HepG2 (cell line): ENCODE measurements at regions not wholly inside any gene's neighbourhood (a gene's known extent, or its start where the extent isn't known, plus 50 kb on each side); places are given as distances from the start of the nearest gene placed in this dataset.

ENCODE experiments used
- ATAC-seq: fragments of 200-7000 bp; cut with Tn5 transposase; 3 replicates; pipeline ENCODE4 v1.9.1; 2020; ENCODE audit warnings: mild to moderate bottlenecking, moderate library complexity
- BruUV-seq: library from RNA; stranded (reverse); fragments of 400-500 nt; replicated peaks from 2 replicates; lab custom pipeline; 2021; lab: Mats Ljungman, UMichigan
- CTCF ChIA-PET: fragments of 300-600 bp; formaldehyde crosslinking; extraction: SDS; loops from one replicate; lab custom pipeline; 2021; ENCODE audit warnings: low total read pairs, inconsistent platforms, low intra/inter-chr PET ratio; lab: Yijun Ruan, JAX
- POLR2A ChIA-PET: fragments of 350-600 bp; sonication (Branson Sonifier 250); formaldehyde crosslinking; loops from one replicate; lab custom pipeline; 2020; ENCODE audit warnings: antibody characterized with exemption, inconsistent platforms; lab: Yijun Ruan, JAX
- DNase-seq: peaks from one replicate; pipeline ENCODE4 v3.0.0-alpha.2; 2015; ENCODE audit warnings: low spot score
- FAIRE-seq: peaks from 3 replicates; lab custom pipeline; 2011; peaks lifted over from hg19 to GRCh38; lab: Jason Lieb, UNC
- H2AFZ ChIP-seq: one replicate; pipeline ENCODE4 v1.6.1; 2011; ENCODE audit warnings: low read length, inconsistent platforms
- H3K27ac ChIP-seq: fragments of 300-600 bp; 3 replicates; pipeline ENCODE4 v1.8.0; 2011; ENCODE audit warnings: mixed run types, mild to moderate bottlenecking, mixed read lengths, low read length, inconsistent platforms; ENCODE audit not compliant: insufficient read depth; ENCODE audit errors: extremely low read length
- H3K27me3 ChIP-seq, 2 experiments: fragments of 200-600 bp in 1 of 2; 2 replicates in 1 of 2; 3 replicates in 1 of 2; pipeline versions ENCODE4 v1.6.0 to v1.8.0; 2011; ENCODE audit warnings: low read length in 2 of 2, mild to moderate bottlenecking in 2 of 2, moderate library complexity in 2 of 2, inconsistent platforms in 1 of 2; ENCODE audit not compliant: insufficient read depth in 2 of 2, control insufficient read depth in 1 of 2
- H3K36me3 ChIP-seq, 2 experiments: fragments of 200-600 bp in 1 of 2; replicated peaks in 1 of 2; 2 replicates in 1 of 2; 3 replicates in 1 of 2; pipeline versions ENCODE4 v1.5.1 to v1.8.0; 2011; ENCODE audit warnings: low read length in 2 of 2, inconsistent platforms in 1 of 2; ENCODE audit not compliant: insufficient read depth in 2 of 2, control insufficient read depth in 1 of 2
- H3K4me1 ChIP-seq: 2 replicates; pipeline ENCODE4 v1.5.1; 2012; ENCODE audit warnings: low read length, inconsistent platforms; ENCODE audit not compliant: insufficient read depth
- H3K4me2 ChIP-seq: 2 replicates; pipeline ENCODE4 v1.6.0; 2011; ENCODE audit warnings: low read depth, low read length, inconsistent platforms
- H3K4me3 ChIP-seq, 3 experiments: fragments of 200-600 bp in 1 of 3; sonication (generic), shearing (Covaris generic) in 1 of 3; replicated peaks in 1 of 3; 2 replicates each; pipeline ENCODE4 v1.5.1; 2011 to 2016; ENCODE audit warnings: low read length in 3 of 3, inconsistent platforms in 2 of 3, low read depth in 2 of 3, mild to moderate bottlenecking in 2 of 3, control low read depth in 1 of 3, mixed read lengths in 1 of 3; ENCODE audit not compliant: insufficient read depth in 1 of 3
- H3K79me2 ChIP-seq: one replicate; pipeline ENCODE4 v1.6.1; 2011; ENCODE audit warnings: low read length, inconsistent platforms; ENCODE audit not compliant: insufficient read depth
- H3K9ac ChIP-seq: 2 replicates; pipeline ENCODE4 v1.6.0; 2011; ENCODE audit warnings: mild to moderate bottlenecking, low read depth, low read length, inconsistent platforms; ENCODE audit not compliant: insufficient read depth
- H3K9me3 ChIP-seq: 2 replicates; pipeline ENCODE4 v1.5.1; 2012; ENCODE audit warnings: mild to moderate bottlenecking, low read length
- H4K20me1 ChIP-seq: 2 replicates; pipeline ENCODE4 v1.6.0; 2011; ENCODE audit warnings: inconsistent platforms, mild to moderate bottlenecking, low read length, moderate library complexity; ENCODE audit not compliant: insufficient read depth
- ATAD3A ChIP-seq: sonication (generic); formaldehyde crosslinking; IDR thresholded peaks from 2 replicates; pipeline ENCODE4 v1.4.0; 2020; ENCODE audit warnings: missing genetic modification reagents
- CEBPB ChIP-seq: IDR thresholded peaks from 2 replicates; pipeline ENCODE4 v1.6.1; 2011; ENCODE audit warnings: low read depth, low read length, improper control_type of control experiment, borderline replicate concordance
- KAT7 ChIP-seq: IDR thresholded peaks from 2 replicates; pipeline ENCODE4 v1.6.1; 2018; ENCODE audit warnings: borderline replicate concordance, missing compliant biosample characterization
- NCOA1 ChIP-seq: sonication (generic); formaldehyde crosslinking; IDR thresholded peaks from 2 replicates; pipeline ENCODE4 v1.9.0; 2021; ENCODE audit warnings: missing genetic modification reagents
- RNF219 ChIP-seq: sonication (generic); formaldehyde crosslinking; IDR thresholded peaks from 2 replicates; pipeline ENCODE4 v1.5.0; 2020; ENCODE audit warnings: mild to moderate bottlenecking, missing genetic modification reagents
- SOX6 ChIP-seq, 2 experiments: fragments of 450-650 bp in 1 of 2; sonication (generic) in 1 of 2; formaldehyde crosslinking in 1 of 2; IDR thresholded peaks; 2 replicates each; pipeline versions ENCODE4 v1.4.0 to v1.6.1; 2017 to 2020; ENCODE audit warnings: antibody characterized with exemption in 1 of 2, mild to moderate bottlenecking in 1 of 2, missing genetic modification reagents in 1 of 2
- ZBTB14 ChIP-seq: sonication (generic); formaldehyde crosslinking; IDR thresholded peaks from 2 replicates; pipeline ENCODE4 v1.4.0; 2020; ENCODE audit warnings: missing genetic modification reagents
- ZFY ChIP-seq: sonication (generic); formaldehyde crosslinking; IDR thresholded peaks from 2 replicates; pipeline ENCODE4 v1.4.0; 2020; ENCODE audit warnings: missing genetic modification reagents
- ZNF224 ChIP-seq: sonication (generic); formaldehyde crosslinking; IDR thresholded peaks from 2 replicates; pipeline ENCODE4 v1.5.0; 2020; ENCODE audit warnings: mild to moderate bottlenecking, missing genetic modification reagents
- ZNF281 ChIP-seq: sonication (generic); formaldehyde crosslinking; IDR thresholded peaks from 2 replicates; pipeline ENCODE4 v1.4.0; 2020; ENCODE audit warnings: missing genetic modification reagents, borderline replicate concordance
- ZNF296 ChIP-seq: sonication (generic); formaldehyde crosslinking; conservative IDR thresholded peaks from 2 replicates; pipeline ENCODE4 v1.5.0; 2020; ENCODE audit warnings: mild to moderate bottlenecking, missing genetic modification reagents
- ZNF777 ChIP-seq: sonication (generic); formaldehyde crosslinking; IDR thresholded peaks from 2 replicates; pipeline ENCODE4 v1.4.0; 2020; ENCODE audit warnings: missing genetic modification reagents
- ZNF878 ChIP-seq: sonication (generic); formaldehyde crosslinking; IDR thresholded peaks from 2 replicates; pipeline ENCODE4 v1.8.1; 2023; ENCODE audit warnings: mild to moderate bottlenecking, missing genetic modification reagents, moderate library complexity
- WGBS: methylation state at CpG from one replicate; pipeline ENCODE4 v1.1.6; 2017; ENCODE audit warnings: low lambda C conversion rate; 5-methylcytosine and 5-hydroxymethylcytosine counted together
- in situ Hi-C: cut with HindIII; loops from 2 replicates; pipeline ENCODE4 v1.10.0; 2017; ENCODE audit warnings: low pct_unique_long_range_greater_than_20kb; ENCODE audit not compliant: extremely low pct_ligation_motif_present
- intact Hi-C: fragments of 100-400 bp; cut with micrococcal nuclease; formaldehyde crosslinking; loops from one replicate; pipeline ENCODE4 v1.10.0; 2022; ENCODE audit not compliant: unreplicated experiment

GRCh38 chr11:109192864-109193263 lies 229.1 kb upstream of the C11orf87 start (continued):
- no peak for TF ChIP-seq ZFY (CRISPR knock-in tag)
- no peak for TF ChIP-seq ZNF296 (CRISPR knock-in tag)
- no peak for TF ChIP-seq ZBTB14 (CRISPR knock-in tag)
- no peak for TF ChIP-seq ZNF777
- no peak for TF ChIP-seq ZNF224 (CRISPR knock-in tag)
- TF ChIP-seq ZNF878, result no peak
- TF ChIP-seq NCOA1 (CRISPR knock-in tag), result no peak
- no peak for TF ChIP-seq SOX6 (IDR thresholded peaks at IDR 0.05)
- no peak for TF ChIP-seq SOX6 (CRISPR knock-in tag; IDR thresholded peaks at IDR 0.05)
- no peak for TF ChIP-seq KAT7 (CRISPR knock-in tag)
- TF ChIP-seq ATAD3A (CRISPR knock-in tag), result no peak

GRCh38 chr11:109193880-109194279 lies 228.1 kb upstream of the C11orf87 start:
- ChIA-PET POLR2A (no interaction called here), CTCF (no interaction called here)
- in situ Hi-C loops, result no loop called here
- no peaks in the 10 kb centered on the region for H4K20me1 ChIP-seq
- no peaks in the 10 kb centered on the region for H3K27me3 ChIP-seq
- H3K27ac ChIP-seq, result no peak overlapping the region
- intact Hi-C loops, result no loop called here
- H3K9me3 ChIP-seq, result no peaks in the 10 kb centered on the region; the same call in none of the 2 replicates
- H2AFZ ChIP-seq, result no peak overlapping the region
- no peak overlapping the region for H3K4me3 ChIP-seq
- no peak overlapping the region for H3K4me2 ChIP-seq
- no TSS peak for BruUV-seq
- no peak for TF ChIP-seq ZNF281
- TF ChIP-seq CEBPB, result peak; percentile 71
- TF ChIP-seq RNF219 (CRISPR knock-in tag), result no peak
- H3K79me2 ChIP-seq, result no peaks in the 10 kb centered on the region
- H3K4me1 ChIP-seq, result no peaks in the 10 kb centered on the region
- DNase-seq, result no peak
- WGBS, result 0% methylated on average over 1 of the region's 1 CpG
- ATAC-seq, result no peak
- FAIRE-seq, result no peak
- H3K9ac ChIP-seq, result no peak overlapping the region
- H3K36me3 ChIP-seq, result no peaks in the 10 kb centered on the region
